Inflammatory macrophage treated with lipopolysaccharide for 4 hours (primary cell): ENCODE measurements at regions not wholly inside any gene's neighbourhood (a gene's known extent, or its start where the extent isn't known, plus 50 kb on each side); places are given as distances from the start of the nearest gene placed in this dataset.
"Not testable (repeated sequence)": the region's sequence is repeated elsewhere in the genome, so short reads cannot be mapped to it uniquely, and the experiment has no call there.

Experiments
- DNase-seq: peaks from one replicate; pipeline ENCODE4 v3.0.0-alpha.2; 2020

DNA sequence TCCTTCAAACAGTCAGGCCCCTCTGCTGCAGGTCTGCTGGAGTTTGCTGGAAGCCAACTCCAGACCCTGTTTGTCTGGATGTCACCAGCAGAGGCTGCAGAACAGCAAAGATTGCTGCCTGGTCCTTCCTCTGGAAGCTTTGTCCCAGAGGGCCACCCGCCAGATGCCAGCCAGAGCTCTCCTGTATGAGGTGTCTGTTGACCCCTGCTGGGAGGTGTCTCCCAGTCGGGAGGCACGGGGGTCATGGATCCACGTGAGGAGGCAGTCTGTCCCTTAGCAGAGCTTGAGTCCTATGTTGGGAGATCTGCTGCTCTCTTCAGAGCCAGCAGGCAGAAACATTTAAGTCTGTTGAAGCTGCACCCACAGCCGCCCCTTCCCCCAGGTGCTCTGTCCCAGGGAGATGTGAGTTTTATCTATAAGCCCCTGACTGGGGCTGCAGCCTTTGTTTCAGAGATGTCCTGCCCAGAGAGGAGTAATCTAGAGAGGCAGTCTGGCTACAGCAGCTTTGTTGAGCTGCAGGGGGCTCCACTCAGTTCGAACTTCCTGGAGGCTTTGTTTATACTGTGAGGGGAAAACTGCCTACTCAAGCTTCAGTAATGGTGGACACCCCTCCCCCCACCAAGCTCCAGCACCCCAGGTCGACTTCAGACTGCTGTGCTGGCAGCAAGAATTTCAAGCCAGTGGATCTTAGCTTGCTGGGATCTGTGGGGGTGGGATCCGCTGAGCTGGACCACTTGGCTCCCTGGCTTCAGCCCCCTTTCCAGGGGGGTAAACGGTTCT, 72.1 kb downstream of the OGFRL1 start:
- not testable (repeated sequence) for DNase-seq

DNA sequence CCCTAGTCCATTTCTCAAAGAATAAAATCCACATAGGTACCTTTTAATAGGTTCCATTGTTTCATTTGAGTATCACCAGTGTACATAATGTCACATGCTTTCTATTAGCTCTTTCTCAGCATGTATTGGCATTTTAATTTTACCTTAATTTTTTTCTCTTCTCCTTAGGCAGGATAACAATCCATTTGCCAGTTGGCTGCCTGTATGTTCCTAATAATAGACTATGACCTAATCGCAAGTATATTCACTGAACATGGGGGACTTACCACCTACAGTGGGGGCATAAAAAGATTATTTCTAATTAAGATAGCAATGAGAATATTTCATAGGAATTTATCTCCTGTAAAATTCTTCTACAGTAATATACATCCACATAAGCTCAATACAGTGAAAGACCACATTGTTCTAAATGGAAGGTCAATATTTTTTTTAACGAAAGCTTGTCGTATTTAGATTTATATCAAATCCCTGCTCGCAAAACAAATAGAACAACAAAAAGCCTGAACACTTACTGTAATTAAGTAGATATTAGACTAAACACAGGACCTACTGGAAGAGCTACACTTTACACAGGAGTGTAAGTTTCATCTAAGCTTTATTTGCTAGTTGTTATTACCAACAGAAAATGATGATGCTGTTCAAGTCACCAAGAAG, 76.4 kb downstream of the OGFRL1 start:
- no peak for DNase-seq

DNA sequence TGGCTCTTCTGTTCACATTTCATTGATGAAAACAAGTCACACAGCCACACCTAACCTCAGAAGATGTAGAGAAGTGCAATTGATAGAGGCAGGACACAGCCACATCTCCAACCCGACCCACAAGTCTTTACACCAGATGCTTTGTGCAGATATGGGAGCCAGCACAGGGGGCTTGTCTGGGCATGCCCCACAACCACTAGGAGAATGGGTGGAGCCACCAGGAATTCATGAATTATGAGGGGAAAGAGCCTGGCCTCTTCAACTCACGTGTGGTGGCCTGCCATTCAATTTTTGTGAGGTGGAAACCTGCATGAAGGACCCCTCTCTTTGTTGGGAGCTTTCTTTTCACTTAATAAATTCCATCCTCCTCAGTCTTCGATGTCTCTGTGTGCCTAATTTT, 79.1 kb downstream of the OGFRL1 start:
- no peak for DNase-seq

DNA sequence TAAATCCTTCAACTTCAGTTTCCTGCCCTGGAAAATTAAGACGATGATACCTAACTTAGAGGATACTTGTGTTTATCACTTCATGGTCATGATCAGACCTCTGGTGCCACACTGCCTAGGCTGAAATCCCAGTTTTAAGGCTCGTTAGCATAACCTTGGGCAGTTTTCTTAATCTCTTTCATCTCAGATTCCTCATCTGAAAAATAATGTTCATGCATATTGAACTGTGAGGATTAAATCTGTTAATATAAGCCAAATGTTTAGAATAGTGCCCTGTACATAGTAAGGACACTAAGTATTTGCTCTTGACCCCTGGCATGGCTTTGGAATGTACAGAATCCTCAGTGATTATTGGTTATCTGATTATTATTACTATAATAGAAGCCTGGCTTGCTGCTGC, 79.7 kb downstream of the OGFRL1 start:
- no peak for DNase-seq

DNA sequence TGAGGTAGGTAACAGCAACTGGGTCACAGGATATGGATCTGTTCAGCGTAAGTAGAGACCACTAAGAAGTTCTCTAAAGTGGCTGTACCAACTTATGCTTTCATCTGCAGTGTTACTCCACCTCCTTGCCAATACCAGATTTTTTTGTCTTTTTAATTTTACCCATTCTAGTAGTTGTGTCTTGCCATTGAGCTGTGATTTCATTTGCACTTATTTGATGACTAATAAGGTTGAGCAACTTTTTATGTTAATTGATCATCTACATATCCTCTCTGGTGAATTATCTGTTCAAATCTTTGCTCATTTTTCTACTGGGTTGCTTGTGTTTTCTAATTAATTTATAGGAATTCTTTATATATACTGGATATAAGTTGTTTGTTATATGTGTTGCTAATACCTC, 82.9 kb downstream of the OGFRL1 start:
- DNase-seq = no peak

DNA sequence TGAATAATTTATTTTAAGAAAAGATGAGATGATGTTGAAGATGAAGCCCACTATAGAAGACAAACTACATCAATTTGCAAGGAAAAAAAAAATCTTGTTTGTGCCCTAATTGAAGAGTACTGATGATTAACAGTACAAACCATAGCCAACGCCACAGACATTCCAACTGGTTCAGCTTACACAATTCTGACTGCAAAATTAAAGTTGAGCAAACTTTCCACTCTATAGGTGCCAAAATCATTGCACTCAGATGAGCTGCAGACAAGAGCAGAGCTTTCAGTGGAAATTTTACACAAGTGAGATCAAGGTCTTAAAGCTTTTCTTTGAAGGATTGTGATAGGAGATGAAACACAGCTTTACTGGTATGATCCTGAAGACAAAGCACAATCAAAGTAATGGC, 85.3 kb downstream of the OGFRL1 start:
- DNase-seq = no peak

DNA sequence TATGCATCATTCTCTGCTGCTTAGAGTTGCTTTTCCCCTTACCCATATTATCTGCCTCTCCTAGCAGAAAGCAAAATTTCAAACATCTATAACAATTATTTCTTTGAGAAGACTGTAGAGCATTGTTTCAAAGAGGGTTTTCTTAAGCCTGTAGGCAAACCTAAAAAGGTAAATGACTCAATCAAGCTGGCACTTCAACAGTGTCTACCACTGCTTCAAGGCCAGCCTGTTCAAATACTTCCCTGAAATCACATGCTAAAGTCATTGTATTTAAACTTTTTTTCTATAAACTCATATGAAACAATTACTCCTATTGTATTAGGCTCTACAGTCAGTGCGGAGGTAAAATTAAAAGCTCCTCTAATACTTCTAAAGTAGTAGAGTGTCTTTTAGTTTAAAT, 87.1 kb downstream of the OGFRL1 start:
- DNase-seq = no peak

DNA sequence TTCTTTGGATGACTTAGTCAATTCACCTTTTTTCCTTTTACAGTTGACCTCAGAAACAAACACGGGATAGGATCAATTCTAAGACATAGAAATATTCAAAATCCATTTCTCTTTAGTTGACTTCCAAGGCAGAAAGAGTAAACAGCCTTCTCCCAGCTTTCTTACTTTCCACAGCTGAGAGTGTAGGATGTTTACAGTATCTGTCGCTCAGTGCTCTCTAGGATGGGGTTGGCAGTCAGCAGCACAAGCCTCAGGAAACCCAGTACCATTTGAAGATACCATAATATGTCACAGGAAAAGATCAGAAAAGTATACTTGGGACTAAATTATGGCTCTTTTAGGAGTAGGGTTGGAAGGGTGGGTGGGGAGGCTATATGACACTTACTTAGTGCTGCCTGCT, 88.2 kb downstream of the OGFRL1 start:
- no peak for DNase-seq

DNA sequence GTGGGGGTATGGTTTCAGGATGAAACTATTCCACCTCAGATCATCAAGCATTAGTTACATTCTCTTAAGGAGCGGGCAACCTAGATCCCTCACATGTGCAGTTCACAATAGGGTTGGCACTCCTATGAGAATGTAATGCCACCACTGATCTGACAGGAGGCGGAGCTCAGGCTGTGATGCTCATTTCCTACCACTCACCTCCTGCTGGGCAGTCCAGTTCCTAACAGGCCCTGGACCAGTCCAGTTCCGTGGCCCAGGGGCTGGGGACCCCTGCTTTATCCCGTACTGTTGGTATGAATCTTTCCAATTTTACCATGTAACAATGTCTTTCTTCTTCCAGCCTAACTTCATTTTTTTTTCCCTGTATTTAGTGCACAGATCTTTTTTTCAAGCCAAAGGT, 94.9 kb downstream of the OGFRL1 start:
- peak; percentile 3 for DNase-seq

DNA sequence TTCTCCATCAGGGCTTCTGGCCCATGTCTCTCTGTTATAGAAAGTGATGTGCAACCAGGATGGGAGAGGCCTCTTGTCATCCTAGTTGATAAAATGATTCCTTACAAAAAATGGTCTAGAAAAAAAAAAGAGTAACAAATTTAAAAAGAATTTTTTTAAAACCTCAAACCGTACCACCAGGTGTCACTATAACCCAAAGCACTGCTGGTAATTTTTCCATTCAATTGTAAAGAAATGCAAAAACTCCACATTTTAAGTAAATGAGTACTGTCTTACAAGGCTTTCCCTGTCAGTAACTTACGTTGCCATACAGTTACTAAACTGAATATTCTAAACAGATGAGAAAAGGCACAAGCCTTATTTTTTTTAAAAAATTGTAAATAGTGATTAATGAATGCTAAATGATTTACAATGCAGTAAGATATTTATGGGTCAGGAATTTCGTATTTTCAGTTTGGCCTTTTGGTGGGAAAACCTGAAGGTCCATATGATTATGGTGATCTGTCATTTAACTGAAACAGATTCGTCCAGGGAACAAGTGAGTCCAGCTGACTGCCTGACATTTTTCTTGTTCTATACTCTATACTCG, 95.4 kb downstream of the OGFRL1 start:
- DNase-seq = peak; percentile 46

DNA sequence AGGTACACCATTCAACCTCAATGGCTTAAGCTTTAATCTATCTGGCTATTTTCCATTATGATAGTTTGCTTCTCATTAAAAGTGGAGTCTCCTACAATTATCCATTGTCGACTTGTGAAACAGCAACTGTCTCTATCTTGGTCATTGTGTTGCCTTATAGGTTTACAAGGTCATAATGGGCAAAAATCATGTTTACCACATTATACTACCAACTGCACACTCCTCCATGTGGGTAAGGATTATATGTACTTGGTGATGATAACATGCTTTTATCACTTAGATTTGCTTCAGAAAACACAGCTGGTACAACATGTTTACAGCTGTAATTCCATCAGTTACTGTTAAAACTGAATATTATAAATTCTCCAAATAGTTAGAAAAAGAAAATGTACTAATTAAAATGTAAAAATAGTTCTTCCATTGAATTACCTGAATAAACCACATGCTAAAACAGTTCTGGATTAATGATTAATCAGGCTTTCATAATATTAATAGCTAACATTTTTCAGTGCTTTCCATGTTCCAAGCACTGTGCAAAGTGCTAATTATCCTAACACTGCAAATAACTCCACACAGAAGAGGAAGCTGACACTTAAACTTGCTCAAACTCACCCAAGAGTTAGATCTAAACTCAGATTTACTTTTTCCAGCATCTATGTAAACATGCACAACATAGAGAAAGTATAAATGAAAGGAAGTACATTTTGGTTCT, 96.7 kb downstream of the OGFRL1 start:
- DNase-seq = no peak

DNA sequence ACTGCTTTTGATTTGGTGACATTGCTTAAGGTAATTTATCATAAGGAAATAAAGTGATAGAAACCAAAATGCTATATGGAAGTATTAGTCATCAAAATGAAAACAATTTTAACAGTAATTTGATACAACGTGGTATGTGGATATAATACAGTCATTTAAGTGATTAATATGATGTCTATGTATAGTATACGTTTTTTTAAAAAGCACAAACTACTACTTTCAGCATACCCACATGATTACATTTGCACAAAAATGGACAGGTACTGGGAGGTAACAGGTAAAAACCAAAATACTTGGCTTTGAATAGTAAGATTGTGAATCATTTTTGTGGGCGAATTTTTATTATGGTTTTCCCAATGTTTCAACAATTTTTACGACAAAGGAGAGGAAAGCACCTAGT, 97.6 kb downstream of the OGFRL1 start:
- no peak for DNase-seq

DNA sequence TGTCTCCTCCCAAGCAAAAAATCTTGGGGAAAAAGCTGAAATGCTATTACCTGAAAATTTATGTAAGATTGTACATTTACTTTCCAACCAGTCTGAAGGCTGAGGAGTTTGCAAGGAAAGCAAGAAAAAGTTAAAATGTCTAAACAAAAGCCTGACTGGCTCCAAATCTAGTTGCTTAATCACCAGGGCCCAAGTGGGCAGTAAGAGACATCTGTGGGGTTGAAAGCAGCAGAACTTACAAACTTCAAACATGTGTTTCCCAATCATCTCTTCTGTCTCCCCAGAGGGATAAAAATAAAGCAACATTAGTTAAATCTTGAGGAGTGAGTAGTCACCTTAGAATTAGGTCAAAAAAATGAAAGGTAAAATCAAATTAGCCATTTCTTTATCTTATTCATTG, 98.6 kb downstream of the OGFRL1 start:
- DNase-seq = no peak

DNA sequence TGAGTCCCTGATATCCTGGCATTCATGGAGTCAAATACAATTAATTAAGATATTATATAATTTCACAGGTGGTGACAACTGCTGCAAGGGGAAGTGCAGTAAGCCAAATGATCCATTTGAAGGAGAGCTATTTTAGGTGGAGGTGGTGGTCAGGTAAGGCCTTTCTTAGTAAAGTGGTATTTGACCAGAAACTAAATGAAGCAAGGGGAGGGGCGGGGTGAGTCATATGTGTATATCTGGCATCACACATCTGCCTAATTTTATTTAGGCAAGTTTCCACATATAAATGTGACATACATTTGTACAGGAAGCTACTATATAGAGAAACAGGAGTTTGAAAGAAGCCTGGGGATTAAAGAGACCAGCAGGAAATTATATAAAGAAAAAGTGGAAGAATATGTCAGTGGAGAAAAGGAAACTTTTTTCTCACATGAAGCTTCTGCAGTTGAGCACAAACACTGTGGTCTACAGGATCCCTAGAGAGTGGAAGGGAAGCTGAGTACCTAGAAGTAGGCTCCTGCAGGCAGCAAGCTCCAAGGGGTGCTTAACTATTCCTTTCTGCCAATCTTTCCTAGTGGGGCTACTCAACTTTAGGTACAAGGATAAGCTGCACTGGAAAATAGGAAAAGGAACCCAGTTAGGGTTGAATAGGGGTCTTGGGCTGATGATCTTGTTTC, 99.6 kb downstream of the OGFRL1 start:
- no peak for DNase-seq

DNA sequence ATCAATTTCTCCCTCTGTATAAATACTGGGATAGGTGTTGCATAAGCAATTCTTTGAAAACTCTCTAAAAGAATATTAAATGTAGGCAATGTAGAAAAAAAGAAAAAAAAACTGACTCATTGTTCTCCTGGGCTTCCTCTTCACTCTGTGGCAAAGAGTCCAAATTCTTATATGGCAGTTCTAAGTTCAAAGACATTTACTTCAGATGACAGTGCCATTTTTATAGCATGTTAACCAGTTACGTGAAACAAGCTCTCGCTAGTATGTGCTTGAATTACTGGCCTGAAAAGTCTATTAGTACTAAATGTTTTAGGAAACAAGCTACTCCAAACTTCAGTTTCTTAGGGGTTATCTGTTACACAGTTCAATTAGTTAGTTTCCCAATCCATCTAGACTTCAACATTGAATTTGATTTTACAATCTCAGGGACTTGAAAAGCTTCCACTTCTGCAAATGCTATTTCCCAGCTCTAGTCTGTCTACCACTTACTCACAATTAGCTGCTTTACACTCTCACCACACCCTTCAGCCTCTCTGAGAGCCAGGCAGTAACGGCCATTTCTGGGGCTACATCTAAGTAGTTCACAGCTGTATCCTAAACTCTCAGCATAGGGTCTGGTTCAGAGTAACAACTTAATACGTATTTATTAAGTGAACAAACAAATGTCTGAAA, 100.4 kb downstream of the OGFRL1 start:
- DNase-seq = peak; percentile 47

DNA sequence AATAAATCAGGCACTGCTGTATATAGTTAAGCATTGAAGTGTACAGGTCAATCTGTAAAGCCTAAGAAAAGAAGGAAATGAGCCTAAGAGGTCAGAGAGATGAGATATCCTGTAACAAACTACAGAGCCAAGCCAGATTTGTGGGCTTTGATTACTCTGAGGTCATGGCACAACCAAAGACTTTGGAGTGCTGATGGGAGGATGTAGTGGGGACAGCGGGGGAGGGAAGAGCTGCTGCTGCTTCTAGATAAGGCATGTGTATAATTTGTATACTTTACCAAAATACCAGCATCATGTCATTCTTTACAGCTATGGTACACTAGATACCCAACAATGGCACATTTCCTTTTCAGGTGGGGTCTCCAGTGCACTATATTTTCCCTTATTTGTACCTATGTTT, 102.5 kb downstream of the OGFRL1 start:
- no peak for DNase-seq

DNA sequence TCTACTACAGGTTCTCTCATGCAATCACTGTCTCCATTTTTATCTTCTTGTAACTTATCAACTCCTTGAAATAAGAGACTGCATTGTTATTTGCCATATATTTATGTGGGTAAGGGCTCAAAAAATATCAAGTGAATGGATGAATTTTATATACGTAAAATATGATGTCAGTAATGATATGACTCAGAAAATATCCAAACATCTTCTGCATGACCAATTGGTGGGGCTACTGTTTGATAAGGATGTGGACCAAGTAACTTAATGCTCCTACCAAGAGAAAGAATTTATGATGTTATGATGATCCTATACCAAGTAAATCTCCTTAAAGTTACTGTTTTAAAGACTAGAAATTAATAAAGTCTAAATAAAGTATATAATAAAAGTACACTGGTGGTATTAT, 103.7 kb downstream of the OGFRL1 start:
- no peak for DNase-seq

DNA sequence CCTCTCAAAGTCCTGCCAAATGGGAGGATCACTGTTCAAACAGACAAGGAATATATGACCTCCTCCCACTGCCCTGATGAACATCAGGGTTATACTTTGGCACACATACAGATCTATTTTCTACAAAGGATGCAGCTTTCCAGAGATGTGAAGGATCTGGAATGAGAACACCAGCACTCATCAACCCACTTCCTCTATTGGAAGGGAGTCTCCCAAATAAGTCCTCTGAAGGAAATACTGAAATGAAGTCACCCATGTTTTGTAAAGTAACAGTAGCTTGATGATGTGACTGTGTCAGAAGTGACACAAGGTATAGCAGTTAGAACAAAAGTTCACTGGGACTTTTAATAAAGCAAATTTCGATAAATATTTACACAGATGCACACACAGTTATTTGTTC, 104.9 kb downstream of the OGFRL1 start:
- DNase-seq = peak; percentile 72

DNA sequence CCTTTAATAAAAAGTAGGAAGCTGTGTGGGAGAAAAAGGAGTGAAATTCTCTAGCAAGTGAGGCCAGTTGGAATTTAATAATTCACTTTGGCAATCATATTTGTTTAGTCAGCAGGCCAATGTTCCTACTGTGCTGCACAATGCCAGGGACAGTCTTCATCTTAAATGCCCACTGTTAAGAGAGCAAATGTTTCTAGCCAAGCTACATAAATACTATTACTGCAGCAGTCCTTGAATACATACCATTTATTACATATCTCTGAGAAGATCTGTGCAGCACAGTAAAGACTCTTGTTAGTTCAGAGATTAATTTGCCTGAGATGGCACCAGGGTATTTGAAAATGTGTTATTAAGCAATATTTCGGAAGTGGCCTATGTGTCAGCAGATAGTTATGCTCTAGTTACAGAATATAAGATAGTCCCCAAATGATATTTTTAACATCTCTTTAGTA, 105.4 kb downstream of the OGFRL1 start:
- DNase-seq = peak; percentile 29

DNA sequence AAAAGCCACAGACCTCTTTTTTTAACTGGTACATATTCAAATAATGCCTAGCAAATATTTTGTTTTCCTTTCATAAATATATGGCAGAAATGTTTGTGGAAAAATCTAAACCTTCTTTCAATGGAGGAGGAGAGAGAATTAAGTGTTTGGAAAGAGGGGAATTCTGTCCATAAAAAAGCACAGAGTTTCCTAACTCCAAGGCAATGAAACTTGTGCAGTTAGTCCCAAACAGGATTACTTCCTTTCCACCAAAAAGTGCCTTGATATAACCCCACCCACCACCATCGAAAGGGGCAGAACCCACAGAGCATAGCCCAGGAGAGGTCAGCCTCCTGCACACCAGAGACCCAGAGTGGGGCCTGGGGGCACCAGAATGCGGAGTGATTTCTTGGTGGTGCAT, 106.3 kb downstream of the OGFRL1 start:
- no peak for DNase-seq

DNA sequence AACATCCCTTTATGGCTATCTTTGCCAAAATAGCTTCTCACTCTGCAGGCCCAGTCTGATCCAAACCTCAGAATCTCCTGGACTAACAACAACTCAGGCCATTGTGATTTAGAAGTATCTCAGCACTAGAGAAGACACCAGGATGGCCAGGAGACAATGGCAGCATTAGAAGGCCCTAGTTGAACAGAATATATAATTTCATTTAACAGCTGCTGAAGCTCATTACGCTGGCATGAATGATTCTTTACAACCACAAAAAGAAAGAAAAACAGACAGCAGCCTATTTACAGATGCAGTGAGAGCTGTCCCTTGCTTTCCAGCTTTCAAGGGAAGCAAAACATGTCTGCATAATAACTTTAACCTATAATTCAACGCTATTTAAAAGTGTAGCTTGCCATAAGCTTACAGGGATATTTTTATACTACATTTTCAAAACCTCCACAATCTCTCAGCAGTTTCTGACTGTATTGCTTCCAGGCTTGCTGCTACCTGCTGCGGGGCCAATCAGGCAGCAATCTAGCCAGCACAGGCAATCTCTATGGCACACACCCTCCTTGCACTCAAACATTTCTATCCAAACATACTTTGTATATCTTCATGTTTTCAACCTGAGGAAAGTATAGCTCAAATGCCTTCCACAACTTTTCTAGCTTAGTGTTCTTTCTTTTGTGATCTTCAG, 107.3 kb downstream of the OGFRL1 start:
- DNase-seq = no peak

DNA sequence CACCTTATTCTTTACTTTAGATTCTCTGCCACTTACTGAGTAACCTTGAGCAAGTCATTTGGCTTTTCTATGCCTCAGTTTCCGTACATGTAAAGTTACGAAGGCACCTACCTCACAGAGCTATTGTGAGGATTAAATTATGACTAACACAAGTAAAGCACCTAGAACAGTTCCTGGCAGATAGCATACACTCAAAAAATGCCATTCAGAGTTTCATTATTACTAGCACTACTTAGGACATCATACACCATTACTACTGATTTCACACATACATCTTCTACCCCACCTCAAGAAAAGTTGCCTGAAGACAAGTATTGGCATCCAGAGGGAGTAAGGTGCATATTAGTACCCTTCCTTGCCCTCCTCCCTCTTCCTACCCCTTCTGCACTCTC, 107.8 kb downstream of the OGFRL1 start:
- DNase-seq = no peak
